ENCODE measurements at regions not wholly inside any gene's neighbourhood (a gene's known extent, or its start where the extent isn't known, plus 50 kb on each side); places are given as distances from the start of the nearest gene placed in this dataset.

DNA sequence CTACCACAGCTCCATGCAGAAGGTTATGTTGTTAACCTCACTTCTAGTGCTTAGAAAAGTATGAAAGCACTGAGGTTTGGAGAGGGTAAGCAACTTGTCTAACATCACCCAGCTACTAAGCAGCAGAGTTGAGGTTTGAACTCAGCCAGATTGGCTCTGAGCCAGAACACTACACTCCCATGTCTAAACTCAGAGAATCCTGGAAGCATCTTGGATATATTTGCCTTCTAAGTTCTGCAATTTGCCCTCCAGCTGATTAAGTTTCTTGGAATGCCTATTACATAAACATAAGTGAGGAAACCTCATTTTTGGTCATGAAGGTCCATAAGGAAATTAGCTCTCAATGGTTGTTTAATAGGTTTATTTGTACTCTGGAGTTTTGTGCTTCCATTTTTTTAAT, 78.1 kb upstream of the PHYHIPL start:
- POLR2A ChIA-PET (ENCODE audit: unreplicated experiment), result no interaction called here
- no peak overlapping the region for H2BK120ac ChIP-seq (ENCODE audit: low read depth, low read length)
- dilution Hi-C loops (cut with HindIII; ENCODE audit: low sequenced_read_pairs, unreplicated experiment), result no loop called here

More for the DNA sequence above, 78.1 kb upstream of the PHYHIPL start:
- Histone ChIP-seq H3K14ac (replicated peaks; ENCODE audit: low read depth, low read length) (no peak overlapping the region), H3K36me3 (ENCODE audit: control insufficient read depth, insufficient read depth, low read length) (no peaks in the 10 kb centered on the region), H3K56ac (ENCODE audit: extremely low read depth, insufficient read depth, low read length) (no peak overlapping the region), H3K9me3 (ENCODE audit: control insufficient read depth, insufficient read depth, low read length) (no peaks in the 10 kb centered on the region), H3K27ac (ENCODE audit: insufficient read depth, low read length) (no peak overlapping the region), H4K20me1 (ENCODE audit: insufficient read depth, low read length) (no peaks in the 10 kb centered on the region), H4K8ac (ENCODE audit: low read depth in 2 of 2, low read length in 2 of 2) (no peak overlapping the region), H4K5ac (ENCODE audit: low read depth, low read length) (no peak overlapping the region), H2AK9ac (replicated peaks; ENCODE audit: low read depth, low read length, poor library complexity) (no peak overlapping the region), H3K9me1 (ENCODE audit: insufficient read depth, low read length) (no peaks in the 10 kb centered on the region), H2BK5ac (ENCODE audit: low read depth, low read length, poor library complexity, severe bottlenecking) (no peak overlapping the region), H4K91ac (ENCODE audit: insufficient read depth, low read depth, low read length) (no peak overlapping the region), H2AFZ (replicated peaks; ENCODE audit: low read length, poor library complexity) (no peak overlapping the region), H3K27me3 (ENCODE audit: control insufficient read depth, insufficient read depth, low read length) (no peaks in the 10 kb centered on the region), H2AK5ac (ENCODE audit: low read depth, low read length) (no peak overlapping the region), H3K23ac (ENCODE audit: low read depth, low read length) (no peak overlapping the region), H3K4me3 (ENCODE audit: insufficient read depth, low read depth, low read length) (no peak overlapping the region), H3K4ac (ENCODE audit: low read depth, low read length) (no peak overlapping the region), H2BK20ac (ENCODE audit: low read depth, low read length) (no peak overlapping the region), H3K9ac (ENCODE audit: low read depth, low read length) (no peak overlapping the region), H2BK15ac (ENCODE audit: low read depth, low read length) (no peak overlapping the region), H3K18ac (ENCODE audit: low read depth, low read length) (no peak overlapping the region), H3K4me1 (ENCODE audit: control insufficient read depth, insufficient read depth, low read length) (no peaks in the 10 kb centered on the region; the same call in 1 of the 2 replicates), H3K4me2 (ENCODE audit: low read depth, low read length) (peak overlapping the region; percentile 5; the same call in 1 of the 2 replicates), H3K79me1 (ENCODE audit: low read depth in 1 of 2, low read length in 2 of 2) (no peaks in the 10 kb centered on the region)
- DNase-seq (peak; percentile 65), ATAC-seq (ENCODE audit: low read depth) (peak; percentile 83)
- in situ Hi-C loops (cut with MboI; ENCODE audit: low sequenced_read_pairs) (no loop called here), intact Hi-C loops (cut with micrococcal nuclease) (loop anchor here (1.0 kb wide), 1 partner anchor 146 kb away; no protein-coding TSS in a partner anchor)
- no TSS peak for BruUV-seq (replicated peaks)
- CTCF ChIA-PET, result interaction anchor here (1.3 kb wide), 1 partner anchor 11 kb away, joined by 3 read pairs; no protein-coding TSS in a partner anchor
- TF ChIP-seq RCOR1 (IDR thresholded peaks at IDR 0.05; ENCODE audit: insufficient replicate concordance, low read length) (no peak), MAZ (IDR thresholded peaks at IDR 0.05; ENCODE audit: borderline replicate concordance, low read depth, low read length) (no peak), RFX5 (IDR thresholded peaks at IDR 0.05; ENCODE audit: low read depth, low read length) (no peak), FOS (IDR thresholded peaks at IDR 0.05; ENCODE audit: low read depth, low read length) (no peak), CEBPB (IDR thresholded peaks at IDR 0.05; ENCODE audit: low read depth, low read length) (no peak), MXI1 (IDR thresholded peaks at IDR 0.05; ENCODE audit: borderline replicate concordance, low read depth, low read length) (no peak), POLR2A (IDR thresholded peaks at IDR 0.05; ENCODE audit: low read depth, low read length) (no peak), CHD1 (IDR thresholded peaks at IDR 0.05; ENCODE audit: low read depth, low read length) (no peak), RAD21 (IDR thresholded peaks at IDR 0.05; ENCODE audit: low read length) (no peak), SMC3 (IDR thresholded peaks at IDR 0.05; ENCODE audit: low read depth, low read length) (no peak), MAFK (IDR thresholded peaks at IDR 0.05; ENCODE audit: low read depth, low read length) (no peak), BHLHE40 (IDR thresholded peaks at IDR 0.05; ENCODE audit: low read depth, low read length) (no peak), NFE2L2 (IDR thresholded peaks at IDR 0.05; ENCODE audit: low read depth, low read length) (no peak)
- TF ChIP-seq, protein P1, sequence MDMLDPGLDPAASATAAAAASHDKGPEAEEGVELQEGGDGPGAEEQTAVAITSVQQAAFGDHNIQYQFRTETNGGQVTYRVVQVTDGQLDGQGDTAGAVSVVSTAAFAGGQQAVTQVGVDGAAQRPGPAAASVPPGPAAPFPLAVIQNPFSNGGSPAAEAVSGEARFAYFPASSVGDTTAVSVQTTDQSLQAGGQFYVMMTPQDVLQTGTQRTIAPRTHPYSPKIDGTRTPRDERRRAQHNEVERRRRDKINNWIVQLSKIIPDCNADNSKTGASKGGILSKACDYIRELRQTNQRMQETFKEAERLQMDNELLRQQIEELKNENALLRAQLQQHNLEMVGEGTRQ (IDR thresholded peaks at IDR 0.05; ENCODE audit: low read depth, low read length), result no peak
- TF ChIP-seq, protein P2, sequence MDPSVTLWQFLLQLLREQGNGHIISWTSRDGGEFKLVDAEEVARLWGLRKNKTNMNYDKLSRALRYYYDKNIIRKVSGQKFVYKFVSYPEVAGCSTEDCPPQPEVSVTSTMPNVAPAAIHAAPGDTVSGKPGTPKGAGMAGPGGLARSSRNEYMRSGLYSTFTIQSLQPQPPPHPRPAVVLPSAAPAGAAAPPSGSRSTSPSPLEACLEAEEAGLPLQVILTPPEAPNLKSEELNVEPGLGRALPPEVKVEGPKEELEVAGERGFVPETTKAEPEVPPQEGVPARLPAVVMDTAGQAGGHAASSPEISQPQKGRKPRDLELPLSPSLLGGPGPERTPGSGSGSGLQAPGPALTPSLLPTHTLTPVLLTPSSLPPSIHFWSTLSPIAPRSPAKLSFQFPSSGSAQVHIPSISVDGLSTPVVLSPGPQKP (IDR thresholded peaks at IDR 0.05; ENCODE audit: borderline replicate concordance, low read depth, low read length), result no peak
- TF ChIP-seq, protein P3, sequence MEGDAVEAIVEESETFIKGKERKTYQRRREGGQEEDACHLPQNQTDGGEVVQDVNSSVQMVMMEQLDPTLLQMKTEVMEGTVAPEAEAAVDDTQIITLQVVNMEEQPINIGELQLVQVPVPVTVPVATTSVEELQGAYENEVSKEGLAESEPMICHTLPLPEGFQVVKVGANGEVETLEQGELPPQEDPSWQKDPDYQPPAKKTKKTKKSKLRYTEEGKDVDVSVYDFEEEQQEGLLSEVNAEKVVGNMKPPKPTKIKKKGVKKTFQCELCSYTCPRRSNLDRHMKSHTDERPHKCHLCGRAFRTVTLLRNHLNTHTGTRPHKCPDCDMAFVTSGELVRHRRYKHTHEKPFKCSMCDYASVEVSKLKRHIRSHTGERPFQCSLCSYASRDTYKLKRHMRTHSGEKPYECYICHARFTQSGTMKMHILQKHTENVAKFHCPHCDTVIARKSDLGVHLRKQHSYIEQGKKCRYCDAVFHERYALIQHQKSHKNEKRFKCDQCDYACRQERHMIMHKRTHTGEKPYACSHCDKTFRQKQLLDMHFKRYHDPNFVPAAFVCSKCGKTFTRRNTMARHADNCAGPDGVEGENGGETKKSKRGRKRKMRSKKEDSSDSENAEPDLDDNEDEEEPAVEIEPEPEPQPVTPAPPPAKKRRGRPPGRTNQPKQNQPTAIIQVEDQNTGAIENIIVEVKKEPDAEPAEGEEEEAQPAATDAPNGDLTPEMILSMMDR (conservative IDR thresholded peaks at IDR 0.05; ENCODE audit: low read depth, low read length), result no peak
